ENCODE measurements at regions not wholly inside any gene's neighbourhood (a gene's known extent, or its start where the extent isn't known, plus 50 kb on each side); places are given as distances from the start of the nearest gene placed in this dataset.

GRCh38 chr2:187698374-187699110, 144.3 kb upstream of the TFPI start:
- no TSS peak for BruUV-seq (replicated peaks)
- CTCF ChIA-PET: no interaction called here
- POLR2A ChIA-PET: interaction anchor here (0.6 kb wide), 1 partner anchor 523 kb away, joined by 3 read pairs; no protein-coding TSS in a partner anchor
- H3K9me3 Mint-ChIP-seq (ENCODE audit: unreplicated experiment): peaks cover 4% of the 10 kb centered on the region
- H3K36me3 Mint-ChIP-seq (ENCODE audit: insufficient read depth, unreplicated experiment): no peaks in the 10 kb centered on the region
- no peak overlapping the region for H3K4me3 Mint-ChIP-seq (ENCODE audit: unreplicated experiment)
- no peak for DNase-seq (ENCODE audit: unreplicated experiment)
- no peaks in the 10 kb centered on the region for H3K27me3 Mint-ChIP-seq (ENCODE audit: insufficient read depth, unreplicated experiment)
- intact Hi-C loops (cut with micrococcal nuclease): no loop called here
- TF ChIP-seq CTCF (IDR thresholded peaks at IDR 0.05; ENCODE audit: unreplicated experiment): no peak
- H3K27ac Mint-ChIP-seq (ENCODE audit: low read depth, unreplicated experiment): no peak overlapping the region
- H3K4me1 Mint-ChIP-seq (ENCODE audit: insufficient read depth, unreplicated experiment): no peaks in the 10 kb centered on the region

- no TSS peak for BruUV-seq (replicated peaks)
- TF ChIP-seq CTCF (IDR thresholded peaks at IDR 0.05; ENCODE audit: unreplicated experiment): no peak
- ChIA-PET POLR2A (no interaction called here), CTCF (no interaction called here)
- peaks cover 4% of the 10 kb centered on the region for H3K9me3 Mint-ChIP-seq (ENCODE audit: unreplicated experiment)
- H3K4me3 Mint-ChIP-seq (ENCODE audit: unreplicated experiment): no peak overlapping the region
- DNase-seq (ENCODE audit: unreplicated experiment): no peak
- no peak overlapping the region for H3K27ac Mint-ChIP-seq (ENCODE audit: low read depth, unreplicated experiment)
- intact Hi-C loops (cut with micrococcal nuclease): no loop called here
- H3K36me3 Mint-ChIP-seq (ENCODE audit: insufficient read depth, unreplicated experiment): no peaks in the 10 kb centered on the region
- H3K27me3 Mint-ChIP-seq (ENCODE audit: insufficient read depth, unreplicated experiment): no peaks in the 10 kb centered on the region
- no peaks in the 10 kb centered on the region for H3K4me1 Mint-ChIP-seq (ENCODE audit: insufficient read depth, unreplicated experiment)
Measured at GRCh38 chr2:187702157-187702556, 147.9 kb upstream of the TFPI start.

- no TSS peak for BruUV-seq (replicated peaks)
- intact Hi-C loops (cut with micrococcal nuclease): no loop called here
- no peak overlapping the region for H3K4me3 Mint-ChIP-seq (ENCODE audit: unreplicated experiment)
- no peaks in the 10 kb centered on the region for H3K9me3 Mint-ChIP-seq (ENCODE audit: unreplicated experiment)
- H3K27ac Mint-ChIP-seq (ENCODE audit: low read depth, unreplicated experiment): no peak overlapping the region
- POLR2A ChIA-PET: no interaction called here
- no peak for DNase-seq (ENCODE audit: unreplicated experiment)
- no peaks in the 10 kb centered on the region for H3K4me1 Mint-ChIP-seq (ENCODE audit: insufficient read depth, unreplicated experiment)
- H3K27me3 Mint-ChIP-seq (ENCODE audit: insufficient read depth, unreplicated experiment): no peaks in the 10 kb centered on the region
- CTCF ChIA-PET: no interaction called here
- TF ChIP-seq CTCF (IDR thresholded peaks at IDR 0.05; ENCODE audit: unreplicated experiment): no peak
- no peaks in the 10 kb centered on the region for H3K36me3 Mint-ChIP-seq (ENCODE audit: insufficient read depth, unreplicated experiment)
Measured at GRCh38 chr2:187708272-187708671, 154.0 kb upstream of the TFPI start.

GRCh38 chr2:187709065-187709464, 154.8 kb upstream of the TFPI start:
- intact Hi-C loops (cut with micrococcal nuclease): no loop called here
- DNase-seq (ENCODE audit: unreplicated experiment): no peak
- ChIA-PET POLR2A (no interaction called here), CTCF (no interaction called here)
- Mint-ChIP-seq H3K27ac (ENCODE audit: low read depth, unreplicated experiment) (no peak overlapping the region), H3K36me3 (ENCODE audit: insufficient read depth, unreplicated experiment) (no peaks in the 10 kb centered on the region), H3K27me3 (ENCODE audit: insufficient read depth, unreplicated experiment) (no peaks in the 10 kb centered on the region), H3K4me3 (ENCODE audit: unreplicated experiment) (no peak overlapping the region), H3K4me1 (ENCODE audit: insufficient read depth, unreplicated experiment) (no peaks in the 10 kb centered on the region), H3K9me3 (ENCODE audit: unreplicated experiment) (no peaks in the 10 kb centered on the region)
- BruUV-seq (replicated peaks): no TSS peak
- TF ChIP-seq CTCF (IDR thresholded peaks at IDR 0.05; ENCODE audit: unreplicated experiment): no peak

All from MCF 10A (cell line).